ENCODE measurements at regions not wholly inside any gene's neighbourhood (a gene's known extent, or its start where the extent isn't known, plus 50 kb on each side); places are given as distances from the start of the nearest gene placed in this dataset.

- Histone ChIP-seq H3K9ac (ENCODE audit: low read depth in 1 of 2, low read length in 2 of 2) (no peak overlapping the region), H3K27me3 (ENCODE audit: control insufficient read depth in 4 of 4, insufficient read depth in 4 of 4, low read length in 3 of 4) (peaks cover 0 to 4% (median 0%) of the 10 kb centered on the region in 4 donors), H3K4me3 (ENCODE audit: low read depth in 1 of 3, low read length in 3 of 3) (no peak overlapping the region), H3K27ac (ENCODE audit: low read depth in 1 of 2, low read length in 2 of 2) (no peak overlapping the region), H3K9me3 (ENCODE audit: control insufficient read depth in 4 of 4, low read length in 3 of 4) (peaks cover 0 to 2% (median 0%) of the 10 kb centered on the region in 4 donors), H3K36me3 (ENCODE audit: control insufficient read depth in 4 of 4, insufficient read depth in 3 of 4, low read depth in 1 of 4, low read length in 3 of 4) (no peaks in the 10 kb centered on the region), H3K4me1 (ENCODE audit: control insufficient read depth in 4 of 4, insufficient read depth in 4 of 4, low read length in 3 of 4) (no peaks in the 10 kb centered on the region)
- 74% methylated on average over 2 of the region's 2 CpGs for WGBS
- DNase-seq (ENCODE audit: low spot score): no peak
- TF ChIP-seq FOXA2 (IDR thresholded peaks at IDR 0.05) (no peak), JUND (IDR thresholded peaks at IDR 0.05) (no peak), TAF1 (conservative IDR thresholded peaks at IDR 0.05) (no peak), RXRA (IDR thresholded peaks at IDR 0.05) (no peak), HNF4G (IDR thresholded peaks at IDR 0.05) (no peak), REST (IDR thresholded peaks at IDR 0.05) (no peak), GABPA (IDR thresholded peaks at IDR 0.05 in 1 of 2, conservative IDR thresholded peaks at IDR 0.05 in 1 of 2) (no peak), ATF3 (IDR thresholded peaks at IDR 0.05) (no peak), RAD21 (IDR thresholded peaks at IDR 0.05) (no peak), ZBTB33 (IDR thresholded peaks at IDR 0.05) (no peak), SP1 (IDR thresholded peaks at IDR 0.05) (no peak)
Measured at GRCh38 chr13:76693086-76693485, 193.1 kb downstream of the KCTD12 start.

- WGBS: 39% methylated on average over 1 of the region's 1 CpG
- Histone ChIP-seq H3K27me3 (ENCODE audit: control insufficient read depth in 4 of 4, insufficient read depth in 4 of 4, low read length in 3 of 4) (peaks cover 0 to 4% (median 0%) of the 10 kb centered on the region in 4 donors), H3K4me1 (ENCODE audit: control insufficient read depth in 4 of 4, insufficient read depth in 4 of 4, low read length in 3 of 4) (peaks cover 2 to 6% (median 4%) of the 10 kb centered on the region in 4 donors), H3K9ac (ENCODE audit: low read depth in 1 of 2, low read length in 2 of 2) (no peak overlapping the region), H3K4me3 (ENCODE audit: low read depth in 1 of 3, low read length in 3 of 3) (no peak overlapping the region), H3K36me3 (ENCODE audit: control insufficient read depth in 4 of 4, insufficient read depth in 3 of 4, low read depth in 1 of 4, low read length in 3 of 4) (no peaks in the 10 kb centered on the region), H3K27ac (ENCODE audit: low read depth in 1 of 2, low read length in 2 of 2) (no peak overlapping the region), H3K9me3 (ENCODE audit: control insufficient read depth in 4 of 4, low read length in 3 of 4) (peaks cover 0 to 2% (median 0%) of the 10 kb centered on the region in 4 donors)
- no peak for DNase-seq (ENCODE audit: low spot score)
- TF ChIP-seq MAX (IDR thresholded peaks at IDR 0.05) (no peak), GABPA (IDR thresholded peaks at IDR 0.05 in 1 of 2, conservative IDR thresholded peaks at IDR 0.05 in 1 of 2) (no peak), NR2F2 (IDR thresholded peaks at IDR 0.05) (no peak), REST (IDR thresholded peaks at IDR 0.05) (no peak), FOXA1 (IDR thresholded peaks at IDR 0.05) (no peak), TAF1 (conservative IDR thresholded peaks at IDR 0.05) (no peak), RAD21 (IDR thresholded peaks at IDR 0.05) (no peak), EGR1 (IDR thresholded peaks at IDR 0.05; ENCODE audit: low read depth in 2 of 2) (no peak), FOXA2 (IDR thresholded peaks at IDR 0.05) (no peak), JUND (IDR thresholded peaks at IDR 0.05) (no peak), HNF4G (IDR thresholded peaks at IDR 0.05) (no peak), ZBTB33 (IDR thresholded peaks at IDR 0.05) (no peak), ATF3 (IDR thresholded peaks at IDR 0.05) (no peak), YY1 (IDR thresholded peaks at IDR 0.05) (no peak), RXRA (IDR thresholded peaks at IDR 0.05) (no peak), HNF4A (conservative IDR thresholded peaks at IDR 0.05) (no peak), CTCF (IDR thresholded peaks at IDR 0.05; ENCODE audit: low read depth, low read length, missing input control) (no peak)
Measured at GRCh38 chr13:76692346-76692745, 193.9 kb downstream of the KCTD12 start.

All from liver (tissue), 8 donors.